ENCODE measurements at regions not wholly inside any gene's neighbourhood (a gene's known extent, or its start where the extent isn't known, plus 50 kb on each side); places are given as distances from the start of the nearest gene placed in this dataset.

DNA sequence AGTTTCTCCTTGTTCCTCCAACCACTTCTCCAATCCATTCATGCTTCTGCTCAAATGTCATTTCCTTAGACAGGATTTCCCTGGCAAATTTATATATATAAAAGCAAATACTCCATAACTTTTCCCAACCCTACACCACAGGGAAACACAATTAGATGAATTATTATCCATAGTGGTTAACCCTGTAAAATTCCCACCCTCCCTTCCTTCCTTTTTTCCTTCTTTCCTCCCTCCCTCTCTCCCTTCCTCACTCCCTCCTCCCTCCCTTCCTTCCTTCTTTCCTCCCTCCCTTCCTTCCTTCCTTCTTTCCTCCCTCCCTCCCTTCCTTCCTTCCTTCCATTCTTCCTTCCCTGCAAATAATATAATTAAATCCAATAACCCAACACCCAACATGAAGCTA lies 617.7 kb downstream of the IRS1 start:
- TF ChIP-seq, protein P1, sequence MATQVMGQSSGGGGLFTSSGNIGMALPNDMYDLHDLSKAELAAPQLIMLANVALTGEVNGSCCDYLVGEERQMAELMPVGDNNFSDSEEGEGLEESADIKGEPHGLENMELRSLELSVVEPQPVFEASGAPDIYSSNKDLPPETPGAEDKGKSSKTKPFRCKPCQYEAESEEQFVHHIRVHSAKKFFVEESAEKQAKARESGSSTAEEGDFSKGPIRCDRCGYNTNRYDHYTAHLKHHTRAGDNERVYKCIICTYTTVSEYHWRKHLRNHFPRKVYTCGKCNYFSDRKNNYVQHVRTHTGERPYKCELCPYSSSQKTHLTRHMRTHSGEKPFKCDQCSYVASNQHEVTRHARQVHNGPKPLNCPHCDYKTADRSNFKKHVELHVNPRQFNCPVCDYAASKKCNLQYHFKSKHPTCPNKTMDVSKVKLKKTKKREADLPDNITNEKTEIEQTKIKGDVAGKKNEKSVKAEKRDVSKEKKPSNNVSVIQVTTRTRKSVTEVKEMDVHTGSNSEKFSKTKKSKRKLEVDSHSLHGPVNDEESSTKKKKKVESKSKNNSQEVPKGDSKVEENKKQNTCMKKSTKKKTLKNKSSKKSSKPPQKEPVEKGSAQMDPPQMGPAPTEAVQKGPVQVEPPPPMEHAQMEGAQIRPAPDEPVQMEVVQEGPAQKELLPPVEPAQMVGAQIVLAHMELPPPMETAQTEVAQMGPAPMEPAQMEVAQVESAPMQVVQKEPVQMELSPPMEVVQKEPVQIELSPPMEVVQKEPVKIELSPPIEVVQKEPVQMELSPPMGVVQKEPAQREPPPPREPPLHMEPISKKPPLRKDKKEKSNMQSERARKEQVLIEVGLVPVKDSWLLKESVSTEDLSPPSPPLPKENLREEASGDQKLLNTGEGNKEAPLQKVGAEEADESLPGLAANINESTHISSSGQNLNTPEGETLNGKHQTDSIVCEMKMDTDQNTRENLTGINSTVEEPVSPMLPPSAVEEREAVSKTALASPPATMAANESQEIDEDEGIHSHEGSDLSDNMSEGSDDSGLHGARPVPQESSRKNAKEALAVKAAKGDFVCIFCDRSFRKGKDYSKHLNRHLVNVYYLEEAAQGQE (IDR thresholded peaks at IDR 0.05; ENCODE audit: insufficient read depth in 1 of 2, low read depth in 2 of 2, low read length in 1 of 2) = no peak
- TF ChIP-seq, protein P2, sequence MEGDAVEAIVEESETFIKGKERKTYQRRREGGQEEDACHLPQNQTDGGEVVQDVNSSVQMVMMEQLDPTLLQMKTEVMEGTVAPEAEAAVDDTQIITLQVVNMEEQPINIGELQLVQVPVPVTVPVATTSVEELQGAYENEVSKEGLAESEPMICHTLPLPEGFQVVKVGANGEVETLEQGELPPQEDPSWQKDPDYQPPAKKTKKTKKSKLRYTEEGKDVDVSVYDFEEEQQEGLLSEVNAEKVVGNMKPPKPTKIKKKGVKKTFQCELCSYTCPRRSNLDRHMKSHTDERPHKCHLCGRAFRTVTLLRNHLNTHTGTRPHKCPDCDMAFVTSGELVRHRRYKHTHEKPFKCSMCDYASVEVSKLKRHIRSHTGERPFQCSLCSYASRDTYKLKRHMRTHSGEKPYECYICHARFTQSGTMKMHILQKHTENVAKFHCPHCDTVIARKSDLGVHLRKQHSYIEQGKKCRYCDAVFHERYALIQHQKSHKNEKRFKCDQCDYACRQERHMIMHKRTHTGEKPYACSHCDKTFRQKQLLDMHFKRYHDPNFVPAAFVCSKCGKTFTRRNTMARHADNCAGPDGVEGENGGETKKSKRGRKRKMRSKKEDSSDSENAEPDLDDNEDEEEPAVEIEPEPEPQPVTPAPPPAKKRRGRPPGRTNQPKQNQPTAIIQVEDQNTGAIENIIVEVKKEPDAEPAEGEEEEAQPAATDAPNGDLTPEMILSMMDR (IDR thresholded peaks at IDR 0.05) = no peak
- TF ChIP-seq TCF7L2 (IDR thresholded peaks at IDR 0.05; ENCODE audit: low read depth, low read length) = no peak

Data from Panc1 (cell line).